C4-2B (cell line): ENCODE measurements at regions not wholly inside any gene's neighbourhood (a gene's known extent, or its start where the extent isn't known, plus 50 kb on each side); places are given as distances from the start of the nearest gene placed in this dataset.
"Not testable (repeated sequence)": the region's sequence is repeated elsewhere in the genome, so short reads cannot be mapped to it uniquely, and the experiment has no call there.

Experiments
- H3K27ac ChIP-seq: fragments of 450-650 bp; 2 replicates; pipeline ENCODE4 v1.5.1; 2017
- ZFX ChIP-seq: fragments of 450-650 bp; IDR thresholded peaks from 2 replicates; pipeline ENCODE4 v1.6.1; 2017
- TF ChIP-seq, protein P1 (sequence below): fragments of 450-650 bp; conservative IDR thresholded peaks from 2 replicates; pipeline ENCODE4 v1.5.1; 2017; ENCODE audit warnings: mild to moderate bottlenecking

DNA sequence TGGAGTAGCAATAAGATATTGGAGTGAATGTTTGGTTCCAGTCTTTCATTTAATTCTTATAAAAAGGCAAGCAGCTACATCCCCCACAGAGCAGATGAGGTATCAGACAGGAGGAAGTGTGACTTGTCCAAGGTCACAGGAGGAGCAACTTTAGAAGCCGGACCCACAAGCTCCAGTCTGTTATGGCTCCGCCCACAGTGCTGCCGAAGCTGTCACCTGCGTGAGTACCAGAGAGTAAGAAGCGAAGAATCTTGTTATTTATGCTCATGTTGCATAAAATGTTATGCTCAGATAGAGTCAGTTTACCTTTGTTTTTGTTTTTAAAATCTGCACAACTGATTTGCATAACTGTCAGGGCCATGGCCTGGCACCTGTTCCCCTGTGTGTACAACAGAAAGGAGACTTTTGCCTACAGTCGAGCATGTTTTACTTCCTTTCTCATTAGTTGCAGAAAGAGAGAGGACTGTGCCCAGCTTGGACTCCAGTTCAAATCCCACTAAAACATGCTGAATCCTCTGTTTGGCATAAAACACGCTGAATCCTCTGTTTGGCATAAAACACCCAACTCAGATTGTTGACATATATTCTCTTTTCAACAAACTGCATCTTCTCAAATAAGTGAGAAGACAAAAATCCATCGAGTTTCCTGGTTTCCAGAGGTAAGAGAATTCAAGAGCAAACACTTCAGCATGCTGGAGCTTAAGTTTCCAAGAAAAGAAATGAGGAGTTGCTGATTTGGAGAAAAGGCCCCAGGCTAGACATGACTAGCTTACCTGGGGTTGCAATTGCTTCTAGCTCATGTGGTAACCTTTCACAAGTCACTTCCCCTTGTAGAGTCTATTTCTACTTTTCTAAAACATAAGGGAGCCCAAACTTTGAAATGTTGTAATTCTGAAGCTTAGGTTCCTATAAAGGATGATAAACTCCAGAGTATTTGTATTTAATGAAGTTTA is 409.8 kb upstream of the ZMIZ1 start:
- TF ChIP-seq, protein P1, sequence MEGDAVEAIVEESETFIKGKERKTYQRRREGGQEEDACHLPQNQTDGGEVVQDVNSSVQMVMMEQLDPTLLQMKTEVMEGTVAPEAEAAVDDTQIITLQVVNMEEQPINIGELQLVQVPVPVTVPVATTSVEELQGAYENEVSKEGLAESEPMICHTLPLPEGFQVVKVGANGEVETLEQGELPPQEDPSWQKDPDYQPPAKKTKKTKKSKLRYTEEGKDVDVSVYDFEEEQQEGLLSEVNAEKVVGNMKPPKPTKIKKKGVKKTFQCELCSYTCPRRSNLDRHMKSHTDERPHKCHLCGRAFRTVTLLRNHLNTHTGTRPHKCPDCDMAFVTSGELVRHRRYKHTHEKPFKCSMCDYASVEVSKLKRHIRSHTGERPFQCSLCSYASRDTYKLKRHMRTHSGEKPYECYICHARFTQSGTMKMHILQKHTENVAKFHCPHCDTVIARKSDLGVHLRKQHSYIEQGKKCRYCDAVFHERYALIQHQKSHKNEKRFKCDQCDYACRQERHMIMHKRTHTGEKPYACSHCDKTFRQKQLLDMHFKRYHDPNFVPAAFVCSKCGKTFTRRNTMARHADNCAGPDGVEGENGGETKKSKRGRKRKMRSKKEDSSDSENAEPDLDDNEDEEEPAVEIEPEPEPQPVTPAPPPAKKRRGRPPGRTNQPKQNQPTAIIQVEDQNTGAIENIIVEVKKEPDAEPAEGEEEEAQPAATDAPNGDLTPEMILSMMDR, result no peak
- no peak for TF ChIP-seq ZFX
- H3K27ac ChIP-seq, result peak overlapping the region; percentile 39

DNA sequence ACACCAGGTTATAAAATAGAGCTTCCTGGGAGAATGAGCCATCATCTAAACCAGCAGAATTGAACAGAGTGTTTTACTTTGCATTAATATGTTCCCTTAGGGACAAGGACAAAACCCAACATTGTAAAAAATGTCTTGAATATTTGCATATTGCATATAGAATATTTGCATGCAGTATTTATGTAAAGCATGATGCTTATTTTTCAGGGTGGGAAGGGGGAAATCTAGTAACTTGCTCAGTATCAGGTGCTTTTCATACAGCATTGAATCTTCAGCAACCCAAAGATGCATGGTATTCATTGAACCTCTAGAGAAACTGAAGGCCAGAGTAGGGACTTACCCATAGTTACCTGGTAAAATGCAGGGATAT is 409.2 kb upstream of the ZMIZ1 start:
- TF ChIP-seq, protein P1, result no peak
- no peak for TF ChIP-seq ZFX
- no peak overlapping the region for H3K27ac ChIP-seq

DNA sequence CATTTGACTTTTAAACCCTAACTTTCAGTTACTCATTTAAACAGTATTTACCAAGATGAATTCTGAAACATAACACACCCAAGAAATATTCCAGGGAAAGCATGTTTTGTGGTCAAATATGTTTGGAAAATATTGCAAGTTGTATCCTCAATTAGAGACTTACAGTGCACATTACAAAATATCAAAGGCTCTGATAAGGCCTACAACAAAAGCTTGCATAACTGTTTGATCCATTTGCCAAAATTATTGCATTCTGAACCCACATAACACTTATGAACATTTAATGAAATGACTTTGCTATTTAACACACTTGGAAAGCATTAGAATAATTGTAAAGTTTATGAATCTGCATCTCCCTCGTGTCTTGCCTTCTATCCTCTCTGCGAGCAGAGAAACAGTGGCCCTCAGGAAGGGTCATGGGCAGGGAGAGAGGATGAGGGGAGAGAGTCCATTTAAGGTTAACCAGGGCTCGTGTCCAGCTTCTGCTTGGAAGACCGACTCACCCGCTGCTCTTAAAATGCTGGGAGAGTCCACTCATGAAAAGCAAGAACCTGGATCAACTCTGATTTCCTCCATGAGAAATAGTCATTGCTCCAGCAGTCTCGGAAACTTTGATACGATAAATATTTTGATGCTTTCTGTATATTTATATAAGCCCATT is 408.2 kb upstream of the ZMIZ1 start:
- TF ChIP-seq, protein P1, result no peak
- no peak for TF ChIP-seq ZFX
- no peak overlapping the region for H3K27ac ChIP-seq

DNA sequence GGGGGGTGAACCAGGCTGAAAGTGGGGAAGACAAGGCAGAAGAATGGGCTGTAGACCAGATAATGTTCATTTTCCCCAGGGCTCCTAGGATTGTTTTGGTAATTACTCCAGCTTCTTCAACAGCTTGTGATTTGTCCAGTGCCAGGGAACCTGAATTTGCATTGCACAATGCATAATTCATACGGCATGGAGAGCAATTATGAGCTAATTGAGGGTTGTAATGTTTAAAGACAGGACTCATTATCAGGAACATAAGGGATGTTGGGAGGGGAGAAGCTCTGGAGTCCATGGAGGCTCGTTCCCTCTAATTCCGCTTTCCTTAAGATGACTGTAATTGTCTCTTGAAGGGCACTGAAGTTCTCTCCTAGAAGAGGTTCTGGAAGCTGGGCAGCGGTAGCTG is 405.0 kb upstream of the ZMIZ1 start:
- H3K27ac ChIP-seq, result no peak overlapping the region
- TF ChIP-seq, protein P1, result no peak
- no peak for TF ChIP-seq ZFX

DNA sequence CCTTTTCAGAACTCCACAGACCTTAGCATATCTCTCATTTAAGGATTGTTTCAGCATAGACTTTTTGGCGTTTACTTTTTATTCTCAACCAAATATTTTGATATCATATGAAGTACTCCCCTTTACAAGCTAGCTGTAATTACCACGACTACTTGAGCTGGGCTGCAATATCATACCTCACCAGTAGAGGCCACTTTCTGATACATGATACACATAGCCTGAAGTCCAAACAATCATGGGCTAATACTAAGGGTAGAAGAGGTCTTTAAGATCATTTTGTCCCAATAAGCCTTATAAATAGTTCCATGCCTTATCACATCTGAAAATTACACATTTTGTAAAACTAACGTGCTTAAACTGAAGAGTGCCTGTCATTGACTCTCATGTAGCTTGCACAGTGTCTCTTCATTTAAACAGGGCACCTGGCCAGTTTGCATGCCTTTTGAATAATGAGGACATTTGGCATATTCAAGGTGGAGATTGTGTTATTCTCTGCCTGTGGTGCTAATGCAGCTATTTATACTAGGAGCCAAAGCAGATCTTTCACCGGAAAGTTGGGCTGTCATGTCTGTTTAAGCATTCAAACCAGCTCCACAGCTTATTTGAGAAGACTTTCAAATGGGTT is 403.7 kb upstream of the ZMIZ1 start:
- no peak overlapping the region for H3K27ac ChIP-seq
- no peak for TF ChIP-seq ZFX
- TF ChIP-seq, protein P1, result peak; percentile 85

DNA sequence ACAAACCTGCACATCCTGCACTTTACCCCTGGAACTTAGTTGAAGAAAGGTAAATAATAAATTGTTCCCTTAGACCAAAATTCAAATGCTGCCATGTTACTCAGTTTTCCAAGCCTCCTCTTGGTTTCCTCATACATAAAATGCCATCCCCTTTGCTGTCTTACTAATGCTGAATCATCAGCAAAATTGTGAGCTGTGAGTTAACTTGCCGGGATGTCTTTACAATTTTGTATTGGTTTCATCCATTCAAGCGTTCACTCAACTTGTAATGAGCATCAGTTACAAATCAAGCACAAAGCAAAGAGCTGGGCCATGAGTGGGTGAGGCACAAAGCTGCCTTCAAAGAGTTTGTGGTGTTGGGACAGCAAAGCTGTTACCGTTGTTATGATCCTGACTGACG is 395.8 kb upstream of the ZMIZ1 start:
- no peak overlapping the region for H3K27ac ChIP-seq
- TF ChIP-seq ZFX, result no peak
- TF ChIP-seq, protein P1, result no peak

DNA sequence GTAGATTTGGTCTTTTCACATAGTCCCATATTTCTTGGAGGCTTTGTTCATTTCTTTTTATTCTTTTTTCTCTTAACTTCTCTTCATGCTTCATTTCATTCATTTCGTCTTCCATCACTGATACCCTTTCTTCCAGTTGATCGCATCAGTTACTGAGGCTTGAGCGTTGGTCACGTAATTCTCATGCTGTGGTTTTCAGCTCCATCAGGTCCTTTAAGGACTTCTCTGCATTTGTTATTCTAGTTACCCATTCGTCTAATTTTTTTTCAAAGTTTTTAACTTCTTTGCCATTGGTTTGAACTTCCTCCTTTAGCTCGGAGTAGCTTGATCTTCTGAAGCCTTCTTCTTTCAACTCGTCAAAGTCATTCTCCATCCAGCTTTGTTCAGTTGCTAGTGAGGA is 387.6 kb upstream of the ZMIZ1 start:
- H3K27ac ChIP-seq, result not testable (repeated sequence)

DNA sequence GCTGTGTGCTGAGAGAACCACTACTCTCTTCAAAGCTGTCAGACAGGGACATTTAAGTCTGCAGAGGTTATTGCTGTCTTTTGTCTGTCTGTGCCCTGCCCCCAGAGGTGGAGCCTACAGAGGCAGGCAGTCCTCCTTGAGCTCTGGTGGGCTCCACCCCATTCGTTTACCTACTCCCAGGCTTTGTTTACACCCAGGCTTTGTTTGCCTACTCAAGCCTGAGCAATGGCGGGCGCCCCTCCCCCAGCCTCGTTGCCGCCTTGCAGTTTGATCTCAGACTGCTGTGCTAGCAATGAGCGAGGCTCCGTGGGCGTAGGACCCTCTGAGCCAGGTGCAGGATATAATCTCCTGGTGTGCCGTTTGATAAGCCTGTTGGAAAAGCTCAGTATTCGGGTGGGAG is 386.8 kb upstream of the ZMIZ1 start:
- not testable (repeated sequence) for H3K27ac ChIP-seq
